ENCODE measurements at regions not wholly inside any gene's neighbourhood (a gene's known extent, or its start where the extent isn't known, plus 50 kb on each side); places are given as distances from the start of the nearest gene placed in this dataset.

- H3K36me3 ChIP-seq (ENCODE audit: insufficient read depth in 1 of 2, low read depth in 1 of 2): no peaks in the 10 kb centered on the region
- no peak overlapping the region for H3K4me3 ChIP-seq
- no peaks in the 10 kb centered on the region for H3K9me3 ChIP-seq
- no peaks in the 10 kb centered on the region for H3K27me3 ChIP-seq (ENCODE audit: insufficient read depth in 3 of 3, low read length in 2 of 3)
- intact Hi-C loops (cut with DNase I): no loop called here
- 58 to 76% (median 71%) methylated on average over 1 of the region's 1 CpG for WGBS, 3 donors
- no peaks in the 10 kb centered on the region for H3K4me1 ChIP-seq
- DNase-seq (no peak), ATAC-seq (no peak)
- no peak for TF ChIP-seq CTCF (IDR thresholded peaks at IDR 0.05)
- no peak overlapping the region for H3K27ac ChIP-seq
Measured at GRCh38 chr5:13328316-13328715, 616.2 kb downstream of the DNAH5 start.

GRCh38 chr5:13325765-13326164 lies 618.7 kb downstream of the DNAH5 start:
- intact Hi-C loops (cut with DNase I): no loop called here
- Histone ChIP-seq H3K27ac (no peak overlapping the region), H3K4me3 (no peak overlapping the region), H3K4me1 (no peaks in the 10 kb centered on the region), H3K9me3 (no peaks in the 10 kb centered on the region), H3K27me3 (ENCODE audit: insufficient read depth in 3 of 3, low read length in 2 of 3) (no peaks in the 10 kb centered on the region), H3K36me3 (ENCODE audit: insufficient read depth in 1 of 2, low read depth in 1 of 2) (no peaks in the 10 kb centered on the region)
- no peak for TF ChIP-seq CTCF (IDR thresholded peaks at IDR 0.05)
- 0 to 48% (median 40%) methylated on average over 1 of the region's 1 CpG for WGBS, 3 donors
- ATAC-seq (no peak), DNase-seq (no peak)

DNA sequence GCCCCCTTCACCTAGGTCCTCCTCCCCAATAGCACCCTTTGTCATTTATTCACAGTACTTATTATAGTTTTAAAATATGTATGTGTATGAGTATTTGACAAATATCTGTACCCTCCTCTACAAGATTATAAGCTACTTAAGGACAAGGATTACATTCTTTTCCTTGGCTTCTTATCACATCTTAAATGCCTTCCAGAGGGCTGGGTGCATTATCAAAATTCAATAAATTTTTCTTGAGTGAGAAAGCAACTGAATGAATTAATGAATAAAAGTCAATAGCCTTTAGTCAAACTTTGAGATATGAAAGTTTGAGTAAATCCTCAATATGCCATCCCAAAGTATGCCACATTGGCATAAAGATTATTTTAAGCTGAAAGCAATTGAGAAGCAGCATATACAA lies 621.7 kb downstream of the DNAH5 start:
- Histone ChIP-seq H3K27me3 (ENCODE audit: insufficient read depth in 3 of 3, low read length in 2 of 3) (no peaks in the 10 kb centered on the region), H3K27ac (no peak overlapping the region), H3K4me3 (no peak overlapping the region), H3K9me3 (no peaks in the 10 kb centered on the region), H3K4me1 (no peaks in the 10 kb centered on the region), H3K36me3 (ENCODE audit: insufficient read depth in 1 of 2, low read depth in 1 of 2) (no peaks in the 10 kb centered on the region)
- DNase-seq (no peak), ATAC-seq (no peak)
- intact Hi-C loops (cut with DNase I): no loop called here
- no peak for TF ChIP-seq CTCF (IDR thresholded peaks at IDR 0.05)

GRCh38 chr5:13317654-13318053 lies 626.8 kb downstream of the DNAH5 start:
- Histone ChIP-seq H3K4me3 (no peak overlapping the region), H3K27ac (no peak overlapping the region), H3K27me3 (ENCODE audit: insufficient read depth in 3 of 3, low read length in 2 of 3) (no peaks in the 10 kb centered on the region), H3K4me1 (no peaks in the 10 kb centered on the region), H3K9me3 (no peaks in the 10 kb centered on the region), H3K36me3 (ENCODE audit: insufficient read depth in 1 of 2, low read depth in 1 of 2) (no peaks in the 10 kb centered on the region)
- intact Hi-C loops (cut with DNase I): no loop called here
- ATAC-seq (no peak), DNase-seq (no peak)
- WGBS, 3 donors: 36 to 50% (median 36%) methylated on average over 3 of the region's 3 CpGs
- no peak for TF ChIP-seq CTCF (IDR thresholded peaks at IDR 0.05)

- H3K4me1 ChIP-seq: no peaks in the 10 kb centered on the region
- DNase-seq: no peak
- intact Hi-C loops (cut with DNase I): no loop called here
- no peak overlapping the region for H3K4me3 ChIP-seq
- no peak overlapping the region for H3K27ac ChIP-seq
- H3K36me3 ChIP-seq (ENCODE audit: insufficient read depth in 1 of 2, low read depth in 1 of 2): no peaks in the 10 kb centered on the region
- ATAC-seq: no peak
- no peak for TF ChIP-seq CTCF (IDR thresholded peaks at IDR 0.05)
- no peaks in the 10 kb centered on the region for H3K9me3 ChIP-seq
- no peaks in the 10 kb centered on the region for H3K27me3 ChIP-seq (ENCODE audit: insufficient read depth in 3 of 3, low read length in 2 of 3)
- 33 to 48% (median 43%) methylated on average over 2 of the region's 2 CpGs for WGBS, 3 donors
Measured at GRCh38 chr5:13316176-13316575, 628.3 kb downstream of the DNAH5 start.
